OCI-LY7 (cell line): ENCODE measurements at regions not wholly inside any gene's neighbourhood (a gene's known extent, or its start where the extent isn't known, plus 50 kb on each side); places are given as distances from the start of the nearest gene placed in this dataset.

Source experiments
- BruUV-seq: library from RNA; stranded (reverse); fragments of 400-500 nt; replicated peaks from 2 replicates; lab custom pipeline; 2021; lab: Mats Ljungman, UMichigan
- CTCF ChIA-PET: fragments of 300-600 bp; sonication (Branson Sonifier 250); formaldehyde crosslinking; loops from one replicate; lab custom pipeline; 2022; ENCODE audit warnings: antibody characterized with exemption; ENCODE audit not compliant: unreplicated experiment; lab: Charles Lee
- POLR2A ChIA-PET: fragments of 300-600 bp; sonication (Branson Sonifier 250); formaldehyde crosslinking; loops from one replicate; lab custom pipeline; 2022; ENCODE audit warnings: antibody characterized with exemption; lab: Charles Lee
- DNase-seq: peaks from one replicate; pipeline ENCODE4 v3.0.0-alpha.2; 2015; ENCODE audit warnings: low spot score
- H2AFZ ChIP-seq: fragments of 200-600 bp; sonication (generic), shearing (Covaris generic); 2 replicates; pipeline ENCODE4 v1.6.1; 2014; ENCODE audit warnings: mild to moderate bottlenecking, antibody characterized with exemption, low read length, moderate library complexity
- H3K27ac ChIP-seq: fragments of 200-600 bp; sonication (generic); 2 replicates; pipeline ENCODE4 v1.5.1; 2014; ENCODE audit warnings: mixed run types, low read depth, mild to moderate bottlenecking, moderate library complexity, low read length, inconsistent platforms; ENCODE audit not compliant: poor library complexity, severe bottlenecking
- H3K36me3 ChIP-seq: fragments of 200-600 bp; sonication (generic); 2 replicates; pipeline ENCODE4 v1.6.1; 2014; ENCODE audit warnings: mild to moderate bottlenecking, antibody characterized with exemption, low read length, moderate library complexity, mixed read lengths; ENCODE audit not compliant: insufficient read depth
- H3K4me1 ChIP-seq: fragments of 200-600 bp; sonication (generic); 2 replicates; pipeline ENCODE4 v1.5.1; 2014; ENCODE audit warnings: mild to moderate bottlenecking, low read length; ENCODE audit not compliant: insufficient read depth, poor library complexity, severe bottlenecking
- H3K4me2 ChIP-seq: fragments of 200-600 bp; sonication (generic); 2 replicates; pipeline ENCODE4 v1.6.1; 2014; ENCODE audit warnings: mild to moderate bottlenecking, low read length
- H3K4me3 ChIP-seq: fragments of 200-600 bp; sonication (generic); 2 replicates; pipeline ENCODE4 v1.5.1; 2014; ENCODE audit warnings: mild to moderate bottlenecking, low read depth, low read length; ENCODE audit not compliant: poor library complexity, severe bottlenecking
- H3K79me2 ChIP-seq: fragments of 200-600 bp; sonication (generic); 2 replicates; pipeline ENCODE4 v1.6.1; 2016; ENCODE audit warnings: low read depth, mild to moderate bottlenecking, low read length, moderate library complexity, mixed read lengths; ENCODE audit not compliant: insufficient read depth
- H3K9me2 ChIP-seq: fragments of 200-600 bp; sonication (generic); 2 replicates; pipeline ENCODE4 v1.6.1; 2016; ENCODE audit warnings: mild to moderate bottlenecking, low read length, mixed read lengths; ENCODE audit not compliant: insufficient read depth
- H3K9me3 ChIP-seq: fragments of 200-600 bp; sonication (generic); 2 replicates; pipeline ENCODE4 v1.6.1; 2014; ENCODE audit warnings: mild to moderate bottlenecking, mixed run types, low read length, mixed read lengths
- H4K20me1 ChIP-seq: fragments of 200-600 bp; sonication (generic); 2 replicates; pipeline ENCODE4 v1.6.1; 2014; ENCODE audit warnings: mild to moderate bottlenecking, antibody characterized with exemption, low read length, moderate library complexity, mixed read lengths; ENCODE audit not compliant: insufficient read depth
- EZH2phosphoT487 ChIP-seq: fragments of 200-600 bp; sonication (generic); IDR thresholded peaks from 2 replicates; pipeline ENCODE4 v1.6.1; 2018; ENCODE audit warnings: low read depth, borderline replicate concordance, mild to moderate bottlenecking, mixed run types, antibody characterized with exemption, low read length, moderate library complexity, mixed read lengths
- intact Hi-C: fragments of 100-400 bp; cut with micrococcal nuclease; formaldehyde crosslinking; loops from one replicate; pipeline ENCODE4 v1.10.0; 2022; ENCODE audit not compliant: unreplicated experiment
- TF ChIP-seq, protein P1 (sequence below): fragments of 200-600 bp; sonication (generic); conservative IDR thresholded peaks from 2 replicates; pipeline ENCODE4 v1.5.1; 2014; ENCODE audit warnings: mild to moderate bottlenecking, antibody characterized with exemption, low read length, moderate library complexity, mixed read lengths

- peak overlapping the region; percentile 33 for H3K4me2 ChIP-seq
- no peaks in the 10 kb centered on the region for H3K36me3 ChIP-seq
- no peaks in the 10 kb centered on the region for H3K79me2 ChIP-seq
- CTCF ChIA-PET, result no interaction called here
- no peaks in the 10 kb centered on the region for H3K9me2 ChIP-seq
- DNase-seq, result no peak
- intact Hi-C loops, result no loop called here
- H2AFZ ChIP-seq, result peak overlapping the region; percentile 84; the same call in 1 of the 2 replicates
- TF ChIP-seq, protein P1, sequence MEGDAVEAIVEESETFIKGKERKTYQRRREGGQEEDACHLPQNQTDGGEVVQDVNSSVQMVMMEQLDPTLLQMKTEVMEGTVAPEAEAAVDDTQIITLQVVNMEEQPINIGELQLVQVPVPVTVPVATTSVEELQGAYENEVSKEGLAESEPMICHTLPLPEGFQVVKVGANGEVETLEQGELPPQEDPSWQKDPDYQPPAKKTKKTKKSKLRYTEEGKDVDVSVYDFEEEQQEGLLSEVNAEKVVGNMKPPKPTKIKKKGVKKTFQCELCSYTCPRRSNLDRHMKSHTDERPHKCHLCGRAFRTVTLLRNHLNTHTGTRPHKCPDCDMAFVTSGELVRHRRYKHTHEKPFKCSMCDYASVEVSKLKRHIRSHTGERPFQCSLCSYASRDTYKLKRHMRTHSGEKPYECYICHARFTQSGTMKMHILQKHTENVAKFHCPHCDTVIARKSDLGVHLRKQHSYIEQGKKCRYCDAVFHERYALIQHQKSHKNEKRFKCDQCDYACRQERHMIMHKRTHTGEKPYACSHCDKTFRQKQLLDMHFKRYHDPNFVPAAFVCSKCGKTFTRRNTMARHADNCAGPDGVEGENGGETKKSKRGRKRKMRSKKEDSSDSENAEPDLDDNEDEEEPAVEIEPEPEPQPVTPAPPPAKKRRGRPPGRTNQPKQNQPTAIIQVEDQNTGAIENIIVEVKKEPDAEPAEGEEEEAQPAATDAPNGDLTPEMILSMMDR, result no peak
- TF ChIP-seq EZH2phosphoT487, result no peak
- no TSS peak for BruUV-seq
- H3K27ac ChIP-seq, result no peak overlapping the region
- H3K4me1 ChIP-seq, result peaks cover 58% of the 10 kb centered on the region
- H3K4me3 ChIP-seq, result no peak overlapping the region
- no peaks in the 10 kb centered on the region for H4K20me1 ChIP-seq
- H3K9me3 ChIP-seq, result no peaks in the 10 kb centered on the region
- POLR2A ChIA-PET, result interaction anchor here (0.6 kb wide), 1 partner anchor 75 kb away, joined by 7 read pairs; no protein-coding TSS in a partner anchor
Measured at GRCh38 chr11:19426011-19426755, 185.4 kb upstream of the E2F8 start.

DNA sequence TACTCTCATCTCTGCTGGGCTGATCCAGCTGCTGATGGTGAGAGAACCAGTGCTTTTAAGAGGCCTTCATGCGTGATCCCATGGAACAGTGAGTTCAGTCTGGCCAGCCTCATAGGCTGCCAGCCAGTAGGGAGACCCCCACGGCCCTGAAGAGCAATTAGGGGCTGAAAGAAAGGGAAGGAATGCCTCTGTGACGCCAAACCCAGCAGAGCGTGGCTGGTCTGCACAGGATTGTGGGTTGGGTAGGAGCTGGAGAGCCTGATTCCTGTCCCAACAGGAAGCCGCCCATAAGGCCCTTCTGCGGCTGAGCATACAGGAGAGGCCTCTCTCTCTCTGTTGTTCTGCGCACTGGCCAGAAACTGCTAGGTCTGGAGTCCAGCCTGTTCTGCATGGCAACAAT is 181.5 kb upstream of the E2F8 start:
- no TSS peak for BruUV-seq
- POLR2A ChIA-PET, result interaction anchor here (1.5 to 2.7 kb wide), 2 partner anchors 11 to 28 kb away, joined by 4 to 12 read pairs; no protein-coding TSS in a partner anchor

More for the DNA sequence above, 181.5 kb upstream of the E2F8 start:
- no peak overlapping the region for H3K4me3 ChIP-seq
- intact Hi-C loops, result no loop called here
- H3K36me3 ChIP-seq, result no peaks in the 10 kb centered on the region
- no peak overlapping the region for H2AFZ ChIP-seq
- CTCF ChIA-PET, result no interaction called here
- H3K4me2 ChIP-seq, result no peak overlapping the region
- no peak for DNase-seq
- no peaks in the 10 kb centered on the region for H3K9me2 ChIP-seq
- H3K4me1 ChIP-seq, result peaks cover 27% of the 10 kb centered on the region
- H3K27ac ChIP-seq, result no peak overlapping the region
- H3K79me2 ChIP-seq, result no peaks in the 10 kb centered on the region
- no peaks in the 10 kb centered on the region for H3K9me3 ChIP-seq
- no peaks in the 10 kb centered on the region for H4K20me1 ChIP-seq
- TF ChIP-seq, protein P1, result no peak
- TF ChIP-seq EZH2phosphoT487, result no peak
